Endothelial cell of umbilical vein (primary cell): ENCODE measurements at regions not wholly inside any gene's neighbourhood (a gene's known extent, or its start where the extent isn't known, plus 50 kb on each side); places are given as distances from the start of the nearest gene placed in this dataset.
"Not testable (repeated sequence)": the region's sequence is repeated elsewhere in the genome, so short reads cannot be mapped to it uniquely, and the experiment has no call there.

Source experiments
- BruUV-seq: library from RNA; stranded (reverse); fragments of 400-500 nt; replicated peaks from 2 replicates; lab custom pipeline; 2021; lab: Mats Ljungman, UMichigan
- CTCF ChIA-PET: fragments of 300-600, 350-600 bp; sonication (Branson Sonifier 250); formaldehyde crosslinking; loops from one replicate; lab custom pipeline; 2021; ENCODE audit warnings: antibody characterized with exemption, inconsistent platforms; lab: Charles Lee
- POLR2A ChIA-PET: fragments of 300-600, 350-600 bp; sonication (Branson Sonifier 250); formaldehyde crosslinking; loops from one replicate; lab custom pipeline; 2021; ENCODE audit warnings: antibody characterized with exemption, inconsistent platforms; lab: Charles Lee
- DNase-seq: peaks from one replicate; pipeline ENCODE4 v3.0.0-alpha.2; 2011; ENCODE audit warnings: low read depth, low spot score
- FAIRE-seq: peaks from 2 replicates; lab custom pipeline; 2011; peaks lifted over from hg19 to GRCh38; lab: Jason Lieb, UNC
- H2AFZ ChIP-seq: 2 replicates; pipeline ENCODE4 v1.6.0; 2012; ENCODE audit warnings: low read depth, low read length, control low read depth, inconsistent platforms
- H3K27ac ChIP-seq: 2 replicates; pipeline ENCODE4 v1.5.1; 2011; ENCODE audit warnings: low read depth, mild to moderate bottlenecking, control low read depth, low read length, moderate library complexity; ENCODE audit not compliant: insufficient read depth
- H3K27me3 ChIP-seq, 2 experiments: 2 replicates each; pipeline versions ENCODE4 v1.6.0 to v1.6.1; 2011; ENCODE audit warnings: low read length in 2 of 2, mixed read lengths in 1 of 2; ENCODE audit not compliant: control insufficient read depth in 2 of 2, insufficient read depth in 2 of 2
- H3K36me3 ChIP-seq, 2 experiments: 2 replicates in 1 of 2; 3 replicates in 1 of 2; pipeline ENCODE4 v1.5.1; 2011; ENCODE audit warnings: low read length in 2 of 2, mild to moderate bottlenecking in 1 of 2, moderate library complexity in 1 of 2; ENCODE audit not compliant: control insufficient read depth in 2 of 2, insufficient read depth in 2 of 2; ENCODE audit errors: extremely low read depth in 1 of 2
- H3K4me1 ChIP-seq: 3 replicates; pipeline ENCODE4 v1.5.1; 2011; ENCODE audit warnings: mild to moderate bottlenecking, low read length; ENCODE audit not compliant: control insufficient read depth, insufficient read depth; ENCODE audit errors: extremely low read depth
- H3K4me2 ChIP-seq: 2 replicates; pipeline ENCODE4 v1.6.1; 2011; ENCODE audit warnings: low read length, control low read depth, mixed read lengths; ENCODE audit not compliant: insufficient read depth
- H3K4me3 ChIP-seq, 3 experiments: fragments of 200-600 bp in 1 of 3; sonication (generic), shearing (Covaris generic) in 1 of 3; replicated peaks in 1 of 3; 2 replicates each; pipeline ENCODE4 v1.5.1; 2011 to 2016; ENCODE audit warnings: control low read depth in 3 of 3, low read length in 3 of 3, mild to moderate bottlenecking in 2 of 3, inconsistent platforms in 1 of 3, low read depth in 1 of 3, moderate library complexity in 1 of 3; ENCODE audit not compliant: insufficient read depth in 1 of 3
- H3K79me2 ChIP-seq: 2 replicates; pipeline ENCODE4 v1.6.0; 2012; ENCODE audit warnings: low read length, inconsistent platforms; ENCODE audit not compliant: control insufficient read depth, insufficient read depth
- H3K9ac ChIP-seq: replicated peaks from 2 replicates; pipeline ENCODE3; 2011; ENCODE audit warnings: low read length, control low read depth; ENCODE audit not compliant: insufficient read depth; ENCODE audit errors: extremely low read depth
- H3K9me1 ChIP-seq: replicated peaks from 3 replicates; pipeline ENCODE4 v1.6.0; 2011; ENCODE audit warnings: mild to moderate bottlenecking, low read length; ENCODE audit not compliant: control insufficient read depth, insufficient read depth; ENCODE audit errors: extremely low read depth
- H3K9me3 ChIP-seq: replicated peaks from 2 replicates; pipeline ENCODE4 v1.5.1; 2012; ENCODE audit warnings: low read length, inconsistent platforms; ENCODE audit not compliant: control insufficient read depth, insufficient read depth
- H4K20me1 ChIP-seq: replicated peaks from 2 replicates; pipeline ENCODE3; 2011; ENCODE audit warnings: mild to moderate bottlenecking, low read length; ENCODE audit not compliant: control insufficient read depth, insufficient read depth; ENCODE audit errors: extremely low read depth
- CTCF ChIP-seq, 2 donors: IDR thresholded peaks; 1 replicate in 1 of 2; 2 replicates in 1 of 2; pipeline ENCODE4 v1.5.1; 2011; ENCODE audit warnings: low read length in 2 of 2, mild to moderate bottlenecking in 2 of 2, moderate library complexity in 2 of 2, control low read depth in 1 of 2, inconsistent platforms in 1 of 2, low read depth in 1 of 2; ENCODE audit not compliant: insufficient read depth in 1 of 2; ENCODE audit errors: extremely low read depth in 1 of 2
- FOS ChIP-seq: IDR thresholded peaks from 2 replicates; pipeline ENCODE4 v1.6.1; 2011; ENCODE audit warnings: mild to moderate bottlenecking, low read length, moderate library complexity, borderline replicate concordance; ENCODE audit not compliant: insufficient read depth
- JUN ChIP-seq: IDR thresholded peaks from 2 replicates; pipeline ENCODE4 v1.6.1; 2011; ENCODE audit warnings: borderline replicate concordance, low read depth; ENCODE audit not compliant: insufficient read length, insufficient read depth
- POLR2AphosphoS5 ChIP-seq: IDR thresholded peaks from 2 replicates; pipeline ENCODE4 v1.6.1; 2012; ENCODE audit warnings: low read depth, mild to moderate bottlenecking, control low read depth, low read length, moderate library complexity; ENCODE audit not compliant: insufficient read depth
- dilution Hi-C: fragments of 300-500 bp; cut with MboI; formaldehyde crosslinking; loops from one replicate; pipeline ENCODE4 v1.15.0; 2019; ENCODE audit warnings: low sequenced_read_pairs; ENCODE audit not compliant: extremely low pct_ligation_motif_present
- intact Hi-C: fragments of 100-400 bp; cut with micrococcal nuclease; formaldehyde crosslinking; loops from one replicate; pipeline ENCODE4 v1.10.0; 2022

- H3K27ac ChIP-seq, dilution Hi-C loops, H3K9me3 ChIP-seq, H3K79me2 ChIP-seq, H3K9me1 ChIP-seq, FAIRE-seq, H3K4me3 ChIP-seq, H3K4me2 ChIP-seq, DNase-seq, H2AFZ ChIP-seq, BruUV-seq, H3K36me3 ChIP-seq, H3K9ac ChIP-seq, H3K27me3 ChIP-seq, H3K4me1 ChIP-seq, H4K20me1 ChIP-seq, POLR2A ChIA-PET, intact Hi-C loops: not testable (repeated sequence)
- CTCF ChIA-PET = interaction anchor here (1.4 kb wide), 1 partner anchor 30 kb away, joined by 4 read pairs; no protein-coding TSS in a partner anchor
Observed at GRCh38 chr17:63025637-63026036, 59.6 kb downstream of the TANC2 start.

GRCh38 chr17:63029541-63029940, 63.5 kb downstream of the TANC2 start:
- intact Hi-C loops (no loop called here), dilution Hi-C loops (no loop called here)
- DNase-seq = peak; percentile 34
- Histone ChIP-seq H3K36me3 (no peaks in the 10 kb centered on the region), H3K4me2 (no peak overlapping the region), H2AFZ (no peak overlapping the region), H3K9me1 (no peaks in the 10 kb centered on the region), H3K9ac (no peak overlapping the region), H3K79me2 (no peaks in the 10 kb centered on the region), H3K9me3 (no peaks in the 10 kb centered on the region), H4K20me1 (no peaks in the 10 kb centered on the region), H3K27ac (no peak overlapping the region), H3K27me3 (no peaks in the 10 kb centered on the region), H3K4me3 (no peak overlapping the region), H3K4me1 (peaks cover 2% of the 10 kb centered on the region)
- FAIRE-seq = no peak
- TF ChIP-seq FOS = peak; percentile 40
- no peak for TF ChIP-seq JUN
- TF ChIP-seq POLR2AphosphoS5 = no peak
- TF ChIP-seq CTCF (IDR thresholded peaks at IDR 0.05; ENCODE audit: extremely low read depth in 1 of 2, insufficient read depth in 1 of 2, low read depth in 1 of 2, low read length in 2 of 2) = no peak
- CTCF ChIA-PET = interaction anchor here (1.4 kb wide), 1 partner anchor 10 kb away, joined by 4 read pairs; no protein-coding TSS in a partner anchor
- POLR2A ChIA-PET = no interaction called here
- no TSS peak for BruUV-seq
